H1 (cell line): ENCODE measurements at regions not wholly inside any gene's neighbourhood (a gene's known extent, or its start where the extent isn't known, plus 50 kb on each side); places are given as distances from the start of the nearest gene placed in this dataset.

Experiments
- ASH2L ChIP-seq: fragments of 200-600, 300-600 bp; sonication (generic); IDR thresholded peaks from one replicate; pipeline ENCODE4 v1.7.1; 2017; ENCODE audit warnings: low read length
- BCL11A ChIP-seq, 2 experiments: IDR thresholded peaks; one replicate each; pipeline ENCODE4 v1.6.1; 2011; ENCODE audit warnings: low read depth in 2 of 2, low read length in 2 of 2, mild to moderate bottlenecking in 2 of 2
- CHD1 ChIP-seq: IDR thresholded peaks from 2 replicates; pipeline ENCODE4 v1.6.1; 2012; ENCODE audit warnings: low read depth, low read length, improper control_type of control experiment
- EZH2 ChIP-seq: fragments of 200-600 bp; sonication (generic); IDR thresholded peaks from 2 replicates; pipeline ENCODE4 v1.7.1; 2012; ENCODE audit warnings: low read depth, mild to moderate bottlenecking, moderate library complexity, low read length, inconsistent platforms; ENCODE audit not compliant: severe bottlenecking
- KDM1A ChIP-seq: fragments of 200-600, 300-600 bp; sonication (generic); IDR thresholded peaks from 2 replicates; pipeline ENCODE4 v1.7.1; 2016; ENCODE audit warnings: mild to moderate bottlenecking, low read length, borderline replicate concordance
- RBBP5 ChIP-seq: IDR thresholded peaks from 2 replicates; pipeline ENCODE4 v1.7.1; 2012; ENCODE audit warnings: low read depth, mild to moderate bottlenecking, inconsistent platforms, low read length, moderate library complexity, borderline replicate concordance
- SIN3A ChIP-seq, 2 experiments: IDR thresholded peaks in 1 of 2; conservative IDR thresholded peaks in 1 of 2; 2 replicates each; pipeline ENCODE4 v1.6.1; 2011 to 2012; ENCODE audit warnings: low read length in 2 of 2, improper control_type of control experiment in 1 of 2, low read depth in 1 of 2, mild to moderate bottlenecking in 1 of 2
- TBP ChIP-seq: IDR thresholded peaks from 2 replicates; pipeline ENCODE4 v1.6.1; 2011; ENCODE audit warnings: low read depth, low read length, improper control_type of control experiment
- YY1 ChIP-seq: IDR thresholded peaks from 2 replicates; pipeline ENCODE4 v1.6.1; 2011; ENCODE audit warnings: low read depth, mild to moderate bottlenecking, low read length
- TF ChIP-seq, protein P1 (sequence below): fragments of 300-600 bp; sonication (generic); IDR thresholded peaks from 2 replicates; pipeline ENCODE4 v1.7.1; 2012; ENCODE audit warnings: low read length, moderate library complexity, mild to moderate bottlenecking, inconsistent platforms; ENCODE audit not compliant: insufficient replicate concordance

- TF ChIP-seq, protein P1, sequence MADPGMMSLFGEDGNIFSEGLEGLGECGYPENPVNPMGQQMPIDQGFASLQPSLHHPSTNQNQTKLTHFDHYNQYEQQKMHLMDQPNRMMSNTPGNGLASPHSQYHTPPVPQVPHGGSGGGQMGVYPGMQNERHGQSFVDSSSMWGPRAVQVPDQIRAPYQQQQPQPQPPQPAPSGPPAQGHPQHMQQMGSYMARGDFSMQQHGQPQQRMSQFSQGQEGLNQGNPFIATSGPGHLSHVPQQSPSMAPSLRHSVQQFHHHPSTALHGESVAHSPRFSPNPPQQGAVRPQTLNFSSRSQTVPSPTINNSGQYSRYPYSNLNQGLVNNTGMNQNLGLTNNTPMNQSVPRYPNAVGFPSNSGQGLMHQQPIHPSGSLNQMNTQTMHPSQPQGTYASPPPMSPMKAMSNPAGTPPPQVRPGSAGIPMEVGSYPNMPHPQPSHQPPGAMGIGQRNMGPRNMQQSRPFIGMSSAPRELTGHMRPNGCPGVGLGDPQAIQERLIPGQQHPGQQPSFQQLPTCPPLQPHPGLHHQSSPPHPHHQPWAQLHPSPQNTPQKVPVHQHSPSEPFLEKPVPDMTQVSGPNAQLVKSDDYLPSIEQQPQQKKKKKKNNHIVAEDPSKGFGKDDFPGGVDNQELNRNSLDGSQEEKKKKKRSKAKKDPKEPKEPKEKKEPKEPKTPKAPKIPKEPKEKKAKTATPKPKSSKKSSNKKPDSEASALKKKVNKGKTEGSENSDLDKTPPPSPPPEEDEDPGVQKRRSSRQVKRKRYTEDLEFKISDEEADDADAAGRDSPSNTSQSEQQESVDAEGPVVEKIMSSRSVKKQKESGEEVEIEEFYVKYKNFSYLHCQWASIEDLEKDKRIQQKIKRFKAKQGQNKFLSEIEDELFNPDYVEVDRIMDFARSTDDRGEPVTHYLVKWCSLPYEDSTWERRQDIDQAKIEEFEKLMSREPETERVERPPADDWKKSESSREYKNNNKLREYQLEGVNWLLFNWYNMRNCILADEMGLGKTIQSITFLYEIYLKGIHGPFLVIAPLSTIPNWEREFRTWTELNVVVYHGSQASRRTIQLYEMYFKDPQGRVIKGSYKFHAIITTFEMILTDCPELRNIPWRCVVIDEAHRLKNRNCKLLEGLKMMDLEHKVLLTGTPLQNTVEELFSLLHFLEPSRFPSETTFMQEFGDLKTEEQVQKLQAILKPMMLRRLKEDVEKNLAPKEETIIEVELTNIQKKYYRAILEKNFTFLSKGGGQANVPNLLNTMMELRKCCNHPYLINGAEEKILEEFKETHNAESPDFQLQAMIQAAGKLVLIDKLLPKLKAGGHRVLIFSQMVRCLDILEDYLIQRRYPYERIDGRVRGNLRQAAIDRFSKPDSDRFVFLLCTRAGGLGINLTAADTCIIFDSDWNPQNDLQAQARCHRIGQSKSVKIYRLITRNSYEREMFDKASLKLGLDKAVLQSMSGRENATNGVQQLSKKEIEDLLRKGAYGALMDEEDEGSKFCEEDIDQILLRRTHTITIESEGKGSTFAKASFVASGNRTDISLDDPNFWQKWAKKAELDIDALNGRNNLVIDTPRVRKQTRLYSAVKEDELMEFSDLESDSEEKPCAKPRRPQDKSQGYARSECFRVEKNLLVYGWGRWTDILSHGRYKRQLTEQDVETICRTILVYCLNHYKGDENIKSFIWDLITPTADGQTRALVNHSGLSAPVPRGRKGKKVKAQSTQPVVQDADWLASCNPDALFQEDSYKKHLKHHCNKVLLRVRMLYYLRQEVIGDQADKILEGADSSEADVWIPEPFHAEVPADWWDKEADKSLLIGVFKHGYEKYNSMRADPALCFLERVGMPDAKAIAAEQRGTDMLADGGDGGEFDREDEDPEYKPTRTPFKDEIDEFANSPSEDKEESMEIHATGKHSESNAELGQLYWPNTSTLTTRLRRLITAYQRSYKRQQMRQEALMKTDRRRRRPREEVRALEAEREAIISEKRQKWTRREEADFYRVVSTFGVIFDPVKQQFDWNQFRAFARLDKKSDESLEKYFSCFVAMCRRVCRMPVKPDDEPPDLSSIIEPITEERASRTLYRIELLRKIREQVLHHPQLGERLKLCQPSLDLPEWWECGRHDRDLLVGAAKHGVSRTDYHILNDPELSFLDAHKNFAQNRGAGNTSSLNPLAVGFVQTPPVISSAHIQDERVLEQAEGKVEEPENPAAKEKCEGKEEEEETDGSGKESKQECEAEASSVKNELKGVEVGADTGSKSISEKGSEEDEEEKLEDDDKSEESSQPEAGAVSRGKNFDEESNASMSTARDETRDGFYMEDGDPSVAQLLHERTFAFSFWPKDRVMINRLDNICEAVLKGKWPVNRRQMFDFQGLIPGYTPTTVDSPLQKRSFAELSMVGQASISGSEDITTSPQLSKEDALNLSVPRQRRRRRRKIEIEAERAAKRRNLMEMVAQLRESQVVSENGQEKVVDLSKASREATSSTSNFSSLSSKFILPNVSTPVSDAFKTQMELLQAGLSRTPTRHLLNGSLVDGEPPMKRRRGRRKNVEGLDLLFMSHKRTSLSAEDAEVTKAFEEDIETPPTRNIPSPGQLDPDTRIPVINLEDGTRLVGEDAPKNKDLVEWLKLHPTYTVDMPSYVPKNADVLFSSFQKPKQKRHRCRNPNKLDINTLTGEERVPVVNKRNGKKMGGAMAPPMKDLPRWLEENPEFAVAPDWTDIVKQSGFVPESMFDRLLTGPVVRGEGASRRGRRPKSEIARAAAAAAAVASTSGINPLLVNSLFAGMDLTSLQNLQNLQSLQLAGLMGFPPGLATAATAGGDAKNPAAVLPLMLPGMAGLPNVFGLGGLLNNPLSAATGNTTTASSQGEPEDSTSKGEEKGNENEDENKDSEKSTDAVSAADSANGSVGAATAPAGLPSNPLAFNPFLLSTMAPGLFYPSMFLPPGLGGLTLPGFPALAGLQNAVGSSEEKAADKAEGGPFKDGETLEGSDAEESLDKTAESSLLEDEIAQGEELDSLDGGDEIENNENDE = no peak
- no peak for TF ChIP-seq EZH2
- TF ChIP-seq SIN3A (conservative IDR thresholded peaks at IDR 0.05 in 1 of 2, IDR thresholded peaks at IDR 0.05 in 1 of 2; ENCODE audit: low read depth in 1 of 2, low read length in 2 of 2) = no peak
- no peak for TF ChIP-seq ASH2L
- TF ChIP-seq TBP = no peak
- no peak for TF ChIP-seq RBBP5
- no peak for TF ChIP-seq YY1
- no peak for TF ChIP-seq BCL11A (IDR thresholded peaks at IDR 0.05; ENCODE audit: low read depth in 2 of 2, low read length in 2 of 2)
- TF ChIP-seq CHD1 = no peak
- no peak for TF ChIP-seq KDM1A
These were observed 549.6 kb upstream of the CITED2 start (continued) for GRCh38 chr6:139923964-139924475.
